B cell (primary cell): ENCODE measurements at regions not wholly inside any gene's neighbourhood (a gene's known extent, or its start where the extent isn't known, plus 50 kb on each side); places are given as distances from the start of the nearest gene placed in this dataset.

Experiments used
- ATAC-seq: fragments of 200-7000 bp; cut with Tn5 transposase; one replicate; pipeline ENCODE4 v1.10.0; 2021; ENCODE audit warnings: low read depth, mild to moderate bottlenecking, moderate number of reproducible peaks, moderate library complexity
- CTCF ChIA-PET: fragments of 350-600 bp; sonication (Branson Sonifier 250); formaldehyde crosslinking; loops from one replicate; lab custom pipeline; 2021; ENCODE audit warnings: antibody characterized with exemption, inconsistent platforms; lab: Charles Lee
- POLR2A ChIA-PET: fragments of 350-600 bp; sonication (Branson Sonifier 250); formaldehyde crosslinking; loops from one replicate; lab custom pipeline; 2021; ENCODE audit warnings: antibody characterized with exemption; lab: Charles Lee
- DNase-seq: peaks from one replicate; pipeline ENCODE4 v3.0.0; 2013
- H2AFZ ChIP-seq: 2 replicates; pipeline ENCODE4 v1.6.1; 2012; ENCODE audit warnings: mild to moderate bottlenecking, low read depth, low read length; ENCODE audit not compliant: insufficient read depth, poor library complexity, severe bottlenecking
- H3K27ac ChIP-seq, 2 donors: 1 replicate in 1 of 2; 2 replicates in 1 of 2; pipeline ENCODE4 v1.5.1; 2012 to 2013; ENCODE audit warnings: low read length in 2 of 2, mild to moderate bottlenecking in 2 of 2, moderate library complexity in 1 of 2
- H3K27me3 ChIP-seq, 4 experiments: fragments of 200-600 bp in 1 of 4; sonication (generic) in 1 of 4; replicated peaks in 1 of 4; 1 replicate in 2 of 4; 2 replicates in 2 of 4; pipeline versions ENCODE4 v1.6.1 to v1.7.0; 2013 to 2016; ENCODE audit warnings: low read length in 3 of 4, mild to moderate bottlenecking in 2 of 4, mixed read lengths in 1 of 4, moderate library complexity in 1 of 4; ENCODE audit not compliant: insufficient read depth in 4 of 4, control insufficient read depth in 3 of 4; ENCODE audit errors: control extremely low read depth in 1 of 4
- H3K36me3 ChIP-seq, 2 experiments: replicated peaks in 1 of 2; 1 replicate in 1 of 2; 2 replicates in 1 of 2; pipeline versions ENCODE4 v1.6.1 to v1.7.1; 2013; ENCODE audit warnings: low read length in 1 of 2; ENCODE audit not compliant: insufficient read depth in 2 of 2, control insufficient read depth in 1 of 2; ENCODE audit errors: control extremely low read depth in 1 of 2, extremely low read depth in 1 of 2
- H3K4me1 ChIP-seq, 2 donors: fragments of 200-600 bp in 1 of 2; sonication (generic) in 1 of 2; 1 replicate in 1 of 2; 2 replicates in 1 of 2; pipeline versions ENCODE4 v1.5.1 to v1.6.1; 2013 to 2017; ENCODE audit warnings: low read length in 2 of 2; ENCODE audit not compliant: control insufficient read depth in 2 of 2, insufficient read depth in 2 of 2
- H3K4me2 ChIP-seq: replicated peaks from 2 replicates; pipeline ENCODE3; 2012; ENCODE audit warnings: mild to moderate bottlenecking, low read depth, low read length; ENCODE audit not compliant: poor library complexity, severe bottlenecking
- H3K4me3 ChIP-seq, 5 experiments: fragments of 200-600 bp in 1 of 5; sonication (generic) in 1 of 5; 1 replicate in 3 of 5; 2 replicates in 2 of 5; pipeline versions ENCODE4 v1.5.1 to v1.7.0; 2011 to 2016; ENCODE audit warnings: low read length in 4 of 5, mild to moderate bottlenecking in 4 of 5, low read depth in 2 of 5, control low read depth in 1 of 5, moderate library complexity in 1 of 5; ENCODE audit not compliant: insufficient read depth in 1 of 5; ENCODE audit errors: control extremely low read depth in 1 of 5, extremely low read depth in 1 of 5
- H3K79me2 ChIP-seq: fragments of 200-600 bp; sonication (generic); one replicate; pipeline ENCODE4 v1.6.0; 2016; ENCODE audit warnings: low read length; ENCODE audit not compliant: control insufficient read depth, insufficient read depth
- H3K9ac ChIP-seq: fragments of 200-600 bp; sonication (generic); 2 replicates; pipeline ENCODE4 v1.6.1; 2017; ENCODE audit warnings: mild to moderate bottlenecking, low read length, moderate library complexity
- H3K9me3 ChIP-seq, 3 donors: one replicate each; pipeline versions ENCODE4 v1.6.1 to v1.7.1; 2013; ENCODE audit warnings: low read length in 2 of 3; ENCODE audit not compliant: control insufficient read depth in 2 of 3, insufficient read depth in 1 of 3; ENCODE audit errors: control extremely low read depth in 1 of 3
- H4K20me1 ChIP-seq: 2 replicates; pipeline ENCODE4 v1.6.0; 2012; ENCODE audit warnings: mild to moderate bottlenecking, low read length; ENCODE audit not compliant: insufficient read depth, control insufficient read depth, poor library complexity, severe bottlenecking
- H3K27ac Mint-ChIP-seq: one replicate; pipeline ENCODE4 v1.8.0; 2021; ENCODE audit warnings: mixed read lengths
- H3K27me3 Mint-ChIP-seq: one replicate; pipeline ENCODE4 v1.8.0; 2021; ENCODE audit warnings: mixed read lengths
- H3K4me1 Mint-ChIP-seq: one replicate; pipeline ENCODE4 v1.8.0; 2021; ENCODE audit warnings: mixed read lengths
- H3K4me3 Mint-ChIP-seq: one replicate; pipeline ENCODE4 v1.8.0; 2021; ENCODE audit warnings: mixed read lengths
- H3K9me3 Mint-ChIP-seq: one replicate; pipeline ENCODE4 v1.8.0; 2022; ENCODE audit warnings: mixed read lengths; ENCODE audit not compliant: insufficient read depth
- EZH2 ChIP-seq: IDR thresholded peaks from 2 replicates; pipeline ENCODE4 v1.6.1; 2012; ENCODE audit warnings: borderline replicate concordance, low read depth, mild to moderate bottlenecking, moderate library complexity, low read length; ENCODE audit not compliant: insufficient read depth, poor library complexity, severe bottlenecking
- WGBS: methylation state at CpG from one replicate; pipeline ENCODE4 v1.1.5; 2013; ENCODE audit warnings: missing lambda C conversion rate; ENCODE audit not compliant: insufficient coverage; 5-methylcytosine and 5-hydroxymethylcytosine counted together
- intact Hi-C: fragments of 100-400 bp; cut with micrococcal nuclease; formaldehyde crosslinking; loops from one replicate; pipeline ENCODE4 v1.10.0; 2022
- TF ChIP-seq, protein P1 (sequence below): fragments of 200-600 bp; IDR thresholded peaks from one replicate; pipeline ENCODE4 v1.8.0; 2022; ENCODE audit warnings: antibody characterized with exemption, mild to moderate bottlenecking

DNA sequence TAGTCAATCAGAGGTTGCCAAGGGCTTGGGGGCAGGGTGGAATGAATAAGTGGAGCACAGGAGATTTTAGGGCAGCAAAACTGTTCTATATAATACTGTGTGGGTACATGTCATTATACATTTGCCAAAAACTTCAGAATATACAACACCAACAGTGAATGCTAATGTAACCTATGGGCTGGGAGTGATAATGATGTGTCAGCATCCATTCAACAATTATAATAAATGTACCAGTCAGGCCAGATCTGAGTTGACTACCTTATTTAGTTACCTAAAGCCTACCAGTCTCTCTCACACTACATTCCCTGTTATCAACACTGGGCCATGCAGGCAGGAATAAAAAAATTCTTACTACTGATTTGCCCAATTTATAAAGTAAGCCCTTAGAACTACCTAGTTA, 884.5 kb downstream of the TLE1 start:
- H3K4me3 Mint-ChIP-seq: no peak overlapping the region
- Histone ChIP-seq H3K36me3 (no peaks in the 10 kb centered on the region), H3K4me1 (no peaks in the 10 kb centered on the region), H2AFZ (no peak overlapping the region), H3K79me2 (no peaks in the 10 kb centered on the region), H3K9ac (no peak overlapping the region), H3K27ac (no peak overlapping the region), H4K20me1 (no peaks in the 10 kb centered on the region), H3K4me3 (no peak overlapping the region), H3K9me3 (peaks cover 0 to 7% (median 0%) of the 10 kb centered on the region in 3 donors), H3K4me2 (no peak overlapping the region), H3K27me3 (no peaks in the 10 kb centered on the region)
- intact Hi-C loops: no loop called here
- no peak overlapping the region for H3K27ac Mint-ChIP-seq
- H3K27me3 Mint-ChIP-seq: no peaks in the 10 kb centered on the region
- ATAC-seq (no peak), DNase-seq (no peak)
- POLR2A ChIA-PET: no interaction called here
- no peaks in the 10 kb centered on the region for H3K4me1 Mint-ChIP-seq
- CTCF ChIA-PET: no interaction called here
- TF ChIP-seq, protein P1, sequence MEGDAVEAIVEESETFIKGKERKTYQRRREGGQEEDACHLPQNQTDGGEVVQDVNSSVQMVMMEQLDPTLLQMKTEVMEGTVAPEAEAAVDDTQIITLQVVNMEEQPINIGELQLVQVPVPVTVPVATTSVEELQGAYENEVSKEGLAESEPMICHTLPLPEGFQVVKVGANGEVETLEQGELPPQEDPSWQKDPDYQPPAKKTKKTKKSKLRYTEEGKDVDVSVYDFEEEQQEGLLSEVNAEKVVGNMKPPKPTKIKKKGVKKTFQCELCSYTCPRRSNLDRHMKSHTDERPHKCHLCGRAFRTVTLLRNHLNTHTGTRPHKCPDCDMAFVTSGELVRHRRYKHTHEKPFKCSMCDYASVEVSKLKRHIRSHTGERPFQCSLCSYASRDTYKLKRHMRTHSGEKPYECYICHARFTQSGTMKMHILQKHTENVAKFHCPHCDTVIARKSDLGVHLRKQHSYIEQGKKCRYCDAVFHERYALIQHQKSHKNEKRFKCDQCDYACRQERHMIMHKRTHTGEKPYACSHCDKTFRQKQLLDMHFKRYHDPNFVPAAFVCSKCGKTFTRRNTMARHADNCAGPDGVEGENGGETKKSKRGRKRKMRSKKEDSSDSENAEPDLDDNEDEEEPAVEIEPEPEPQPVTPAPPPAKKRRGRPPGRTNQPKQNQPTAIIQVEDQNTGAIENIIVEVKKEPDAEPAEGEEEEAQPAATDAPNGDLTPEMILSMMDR: no peak
- TF ChIP-seq EZH2: no peak
- H3K9me3 Mint-ChIP-seq: peaks cover 4% of the 10 kb centered on the region

DNA sequence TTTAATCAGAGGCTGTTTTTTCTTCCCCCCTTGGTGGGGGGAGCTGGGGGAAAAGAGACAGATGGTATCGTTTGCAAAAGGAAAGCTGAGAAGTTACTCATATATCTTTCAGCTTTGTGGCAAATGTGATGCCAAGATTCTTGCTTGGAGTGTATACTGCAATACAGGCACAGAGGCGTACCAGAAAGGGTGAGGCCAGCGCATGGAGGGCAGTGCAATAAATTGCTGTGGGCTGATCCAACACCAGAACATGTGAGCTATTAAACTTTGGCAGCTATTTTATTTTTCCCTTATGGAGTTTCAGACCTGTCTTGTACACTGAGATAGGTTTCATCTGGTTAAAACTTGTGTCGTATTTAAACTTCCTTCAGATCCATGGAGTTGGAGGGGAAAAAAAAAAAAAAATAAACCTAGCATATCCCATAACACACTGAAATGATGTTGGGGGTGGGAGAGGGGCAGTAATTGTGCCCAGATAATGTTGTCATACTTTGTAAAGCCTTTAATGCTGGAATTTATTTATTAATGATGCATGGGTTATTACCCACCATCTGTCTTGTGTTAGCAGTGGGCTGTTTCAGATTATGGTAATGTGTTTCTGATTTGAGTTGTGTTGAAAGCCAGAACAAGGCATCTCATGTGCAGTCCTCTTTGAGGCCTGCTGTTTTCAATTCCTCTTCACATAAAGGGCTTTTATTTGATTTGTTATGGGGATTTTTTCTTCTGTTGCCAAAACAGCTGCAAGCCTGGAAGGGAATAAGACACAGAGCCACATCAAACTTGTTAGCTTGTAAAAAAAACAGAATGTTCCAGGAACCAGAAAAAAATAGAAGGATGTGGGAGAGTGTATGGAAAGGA, 891.3 kb downstream of the TLE1 start:
- Histone ChIP-seq H3K79me2 (no peaks in the 10 kb centered on the region), H3K4me1 (no peaks in the 10 kb centered on the region), H3K36me3 (peaks cover 0 to 3% of the 10 kb centered on the region in 2 experiments), H3K27ac (no peak overlapping the region), H4K20me1 (no peaks in the 10 kb centered on the region), H3K9me3 (peaks cover 0 to 7% (median 0%) of the 10 kb centered on the region in 3 donors), H3K27me3 (no peaks in the 10 kb centered on the region), H3K4me2 (no peak overlapping the region), H2AFZ (no peak overlapping the region), H3K9ac (no peak overlapping the region), H3K4me3 (no peak overlapping the region)
- POLR2A ChIA-PET: no interaction called here
- CTCF ChIA-PET: no interaction called here
- Mint-ChIP-seq H3K27ac (no peak overlapping the region), H3K27me3 (no peaks in the 10 kb centered on the region), H3K4me3 (no peak overlapping the region), H3K9me3 (peaks cover 4% of the 10 kb centered on the region), H3K4me1 (no peaks in the 10 kb centered on the region)
- no peak for ATAC-seq
- intact Hi-C loops: no loop called here
- TF ChIP-seq EZH2: no peak
- TF ChIP-seq, protein P1: no peak
- WGBS: 100% methylated on average over 2 of the region's 4 CpGs
- DNase-seq: no peak
